GM21526 (cell line): ENCODE measurements at regions not wholly inside any gene's neighbourhood (a gene's known extent, or its start where the extent isn't known, plus 50 kb on each side); places are given as distances from the start of the nearest gene placed in this dataset.

Source experiments
- ATAC-seq: cut with Tn5 transposase; IDR thresholded peaks from one replicate; pipeline ENCODE4 v1.9.1; 2021; ENCODE audit warnings: moderate library complexity; ENCODE audit not compliant: unreplicated experiment, low FRiP score

GRCh38 chr11:105244160-105244825 is 104.7 kb upstream of the CARD18 start:
- ATAC-seq, result no peak

- ATAC-seq, result no peak
These were observed 101.6 kb upstream of the CARD18 start for GRCh38 chr11:105241136-105241535.

GRCh38 chr11:105236664-105237063 is 97.1 kb upstream of the CARD18 start:
- no peak for ATAC-seq

GRCh38 chr11:105233285-105233684 is 93.7 kb upstream of the CARD18 start:
- ATAC-seq, result no peak

GRCh38 chr11:105232021-105232420 is 92.5 kb upstream of the CARD18 start:
- no peak for ATAC-seq

GRCh38 chr11:105230586-105230985 is 91.0 kb upstream of the CARD18 start:
- ATAC-seq, result no peak

GRCh38 chr11:105229761-105230160 is 90.2 kb upstream of the CARD18 start:
- no peak for ATAC-seq

GRCh38 chr11:105229257-105229656 is 89.7 kb upstream of the CARD18 start:
- ATAC-seq, result no peak

- ATAC-seq, result no peak
These were observed 87.8 kb upstream of the CARD18 start for GRCh38 chr11:105227363-105227762.

GRCh38 chr11:105226766-105227165 is 87.2 kb upstream of the CARD18 start:
- no peak for ATAC-seq

- ATAC-seq, result no peak
These were observed 86.5 kb upstream of the CARD18 start for GRCh38 chr11:105226091-105226490.

- ATAC-seq, result no peak
These were observed 85.1 kb upstream of the CARD18 start for GRCh38 chr11:105224482-105225253.

GRCh38 chr11:105220121-105220520 is 80.6 kb upstream of the CARD18 start:
- no peak for ATAC-seq

- ATAC-seq, result no peak
These were observed 80.1 kb upstream of the CARD18 start for GRCh38 chr11:105219670-105220069.

- ATAC-seq, result no peak
These were observed 79.7 kb upstream of the CARD18 start for GRCh38 chr11:105219269-105219668.

- ATAC-seq, result no peak
These were observed 76.0 kb upstream of the CARD18 start for GRCh38 chr11:105215528-105215927.

GRCh38 chr11:105211806-105212554 is 72.4 kb upstream of the CARD18 start:
- ATAC-seq, result no peak

GRCh38 chr11:105208019-105208418 is 68.5 kb upstream of the CARD18 start:
- no peak for ATAC-seq

- ATAC-seq, result no peak
These were observed 67.1 kb upstream of the CARD18 start for GRCh38 chr11:105206633-105207032.

- no peak for ATAC-seq
These were observed 65.1 kb upstream of the CARD18 start for GRCh38 chr11:105204636-105205035.

GRCh38 chr11:105203569-105204240 is 64.1 kb upstream of the CARD18 start:
- no peak for ATAC-seq
